Kidney (tissue), 13 donors: ENCODE measurements at regions not wholly inside any gene's neighbourhood (a gene's known extent, or its start where the extent isn't known, plus 50 kb on each side); places are given as distances from the start of the nearest gene placed in this dataset.
A peak's percentile ranks its signal among the peaks of the same experiment; 100 is the strongest.
"Not testable (repeated sequence)": the region's sequence is repeated elsewhere in the genome, so short reads cannot be mapped to it uniquely, and the experiment has no call there.

Experiments
- DNase-seq, 5 donors: peaks; one replicate each; pipeline ENCODE4 v3.0.0-alpha.2; 2013 to 2020
- FAIRE-seq: peaks from 2 replicates; lab custom pipeline; 2012; peaks lifted over from hg19 to GRCh38; lab: Jason Lieb, UNC
- H3K27ac ChIP-seq, 2 donors: one replicate each; pipeline ENCODE4 v1.7.0; 2013; ENCODE audit warnings: low read depth in 2 of 2, low read length in 2 of 2, inconsistent platforms in 1 of 2
- H3K27me3 ChIP-seq: one replicate; pipeline ENCODE4 v1.7.1; 2013; ENCODE audit warnings: low read length, inconsistent platforms; ENCODE audit not compliant: control insufficient read depth, insufficient read depth
- H3K36me3 ChIP-seq, 3 donors: one replicate each; pipeline versions ENCODE4 v1.7.0 to v1.7.1; 2013; ENCODE audit warnings: low read length in 3 of 3, control low read depth in 1 of 3, inconsistent platforms in 1 of 3; ENCODE audit not compliant: insufficient read depth in 3 of 3, control insufficient read depth in 2 of 3
- H3K4me1 ChIP-seq, 3 donors: one replicate each; pipeline versions ENCODE4 v1.7.0 to v1.7.1; 2013; ENCODE audit warnings: low read length in 3 of 3, inconsistent platforms in 1 of 3, low read depth in 1 of 3; ENCODE audit not compliant: control insufficient read depth in 2 of 3, insufficient read depth in 2 of 3
- H3K4me3 ChIP-seq, 3 donors: one replicate each; pipeline versions ENCODE4 v1.7.0 to v1.8.1; 2013; ENCODE audit warnings: low read length in 3 of 3, control low read depth in 1 of 3, inconsistent platforms in 1 of 3
- H3K9ac ChIP-seq, 3 donors: one replicate each; pipeline versions ENCODE4 v1.7.0 to v1.7.1; 2013; ENCODE audit warnings: low read length in 3 of 3, control low read depth in 1 of 3, inconsistent platforms in 1 of 3
- H3K9me3 ChIP-seq, 3 donors: one replicate each; pipeline versions ENCODE4 v1.7.0 to v1.7.1; 2013; ENCODE audit warnings: low read length in 3 of 3, control low read depth in 1 of 3, inconsistent platforms in 1 of 3; ENCODE audit not compliant: control insufficient read depth in 2 of 3, insufficient read depth in 1 of 3
- intact Hi-C: fragments of 100-400 bp; cut with DNase I; formaldehyde crosslinking; loops from one replicate; pipeline ENCODE4 v1.11.1; 2022
- TF ChIP-seq, protein P1 (sequence below): IDR thresholded peaks from 3 replicates; pipeline ENCODE4 v1.5.1; 2012; ENCODE audit warnings: mild to moderate bottlenecking, moderate library complexity, borderline replicate concordance; ENCODE audit not compliant: insufficient read depth; ENCODE audit errors: extremely low read depth
- donor health status: control.
- donor health status: control.
- donor health status: control.
- donor health status: control.
- donor health status: control.
- donor health status: DM: yes; HTN: yes; CAD: no.
- donor health status: Normal renal cell carcinoma (clear cell type).

DNA sequence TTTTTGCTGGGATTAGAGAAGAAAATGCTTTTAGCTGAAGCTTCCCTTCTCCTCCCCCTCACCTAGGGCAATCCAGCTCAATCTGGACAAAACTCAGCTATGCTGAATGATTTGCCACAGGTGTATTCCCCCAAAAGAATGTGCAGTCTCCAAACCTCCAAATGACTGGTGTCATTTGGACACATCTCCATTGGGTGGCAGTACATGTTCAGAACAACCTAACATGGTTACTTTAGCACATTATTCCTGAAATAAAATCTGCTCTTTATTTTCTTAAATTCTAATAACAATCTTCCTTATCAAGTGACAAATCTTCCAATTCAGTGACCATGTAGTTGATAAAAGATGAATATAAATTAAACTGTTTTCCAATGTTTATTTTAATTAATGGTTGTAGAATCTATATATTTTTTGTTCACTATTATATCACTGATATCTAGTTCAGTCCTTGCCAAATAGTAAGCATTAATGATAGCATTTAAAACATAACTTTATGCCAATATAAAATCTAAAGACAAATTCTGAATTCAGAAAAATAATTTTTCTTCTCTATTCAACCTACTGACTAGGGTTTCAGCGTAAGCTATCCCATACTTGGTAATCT is 61.3 kb upstream of the MOCS2 start:
- FAIRE-seq: peak; percentile 88
- DNase-seq: peak in 3 of 5 donors; percentile 21 to 61 (median 42)
- no peak overlapping the region for H3K9ac ChIP-seq
- H3K4me3 ChIP-seq: no peak overlapping the region
- H3K4me1 ChIP-seq: no peaks in the 10 kb centered on the region
- TF ChIP-seq, protein P1, sequence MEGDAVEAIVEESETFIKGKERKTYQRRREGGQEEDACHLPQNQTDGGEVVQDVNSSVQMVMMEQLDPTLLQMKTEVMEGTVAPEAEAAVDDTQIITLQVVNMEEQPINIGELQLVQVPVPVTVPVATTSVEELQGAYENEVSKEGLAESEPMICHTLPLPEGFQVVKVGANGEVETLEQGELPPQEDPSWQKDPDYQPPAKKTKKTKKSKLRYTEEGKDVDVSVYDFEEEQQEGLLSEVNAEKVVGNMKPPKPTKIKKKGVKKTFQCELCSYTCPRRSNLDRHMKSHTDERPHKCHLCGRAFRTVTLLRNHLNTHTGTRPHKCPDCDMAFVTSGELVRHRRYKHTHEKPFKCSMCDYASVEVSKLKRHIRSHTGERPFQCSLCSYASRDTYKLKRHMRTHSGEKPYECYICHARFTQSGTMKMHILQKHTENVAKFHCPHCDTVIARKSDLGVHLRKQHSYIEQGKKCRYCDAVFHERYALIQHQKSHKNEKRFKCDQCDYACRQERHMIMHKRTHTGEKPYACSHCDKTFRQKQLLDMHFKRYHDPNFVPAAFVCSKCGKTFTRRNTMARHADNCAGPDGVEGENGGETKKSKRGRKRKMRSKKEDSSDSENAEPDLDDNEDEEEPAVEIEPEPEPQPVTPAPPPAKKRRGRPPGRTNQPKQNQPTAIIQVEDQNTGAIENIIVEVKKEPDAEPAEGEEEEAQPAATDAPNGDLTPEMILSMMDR: peak; percentile 56
- intact Hi-C loops: no loop called here
- H3K27me3 ChIP-seq: no peaks in the 10 kb centered on the region
- no peaks in the 10 kb centered on the region for H3K9me3 ChIP-seq
- H3K36me3 ChIP-seq: no peaks in the 10 kb centered on the region
- no peak overlapping the region for H3K27ac ChIP-seq

DNA sequence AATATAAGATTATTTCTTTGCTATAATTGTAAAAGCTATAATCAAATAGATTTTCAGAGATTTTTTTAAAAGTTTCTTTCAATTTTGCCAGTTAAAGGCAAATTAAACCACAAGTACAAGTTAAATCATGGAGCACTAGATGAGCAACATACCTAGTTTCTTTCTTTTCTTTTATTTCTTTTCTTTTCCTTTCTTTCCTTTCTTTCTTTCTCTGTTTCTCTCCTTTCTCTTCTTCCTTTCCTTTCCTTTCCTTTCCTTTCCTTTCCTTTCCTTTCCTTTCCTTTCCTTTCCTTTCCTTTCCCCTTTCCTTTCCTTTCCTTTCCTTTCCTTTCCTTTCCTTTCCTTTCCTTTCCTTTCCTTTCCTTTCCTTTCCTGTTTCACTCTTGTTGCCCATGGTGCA is 62.5 kb upstream of the MOCS2 start:
- intact Hi-C loops, H3K27me3 ChIP-seq, H3K9me3 ChIP-seq, H3K27ac ChIP-seq, FAIRE-seq, DNase-seq, H3K36me3 ChIP-seq, H3K4me3 ChIP-seq, H3K9ac ChIP-seq, H3K4me1 ChIP-seq: not testable (repeated sequence)

DNA sequence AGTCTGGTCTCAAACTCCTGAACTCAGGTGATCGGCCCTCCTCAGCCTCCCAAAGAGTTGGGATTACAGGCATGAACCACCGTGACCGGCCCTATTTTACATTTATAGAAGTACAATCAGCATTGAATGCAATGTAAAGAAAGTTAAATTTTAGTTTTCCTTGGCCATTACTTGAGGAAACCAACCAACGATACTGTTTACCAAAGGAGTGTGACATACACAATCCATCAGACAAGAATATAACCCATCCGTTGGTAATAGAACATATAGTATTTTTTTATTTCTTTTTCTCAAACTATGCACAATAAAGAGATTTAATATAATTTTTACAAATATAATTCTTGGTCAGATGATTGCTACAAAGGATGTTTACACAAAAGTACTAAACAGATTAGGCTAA is 63.1 kb upstream of the MOCS2 start:
- intact Hi-C loops: no loop called here
- TF ChIP-seq, protein P1: no peak

DNA sequence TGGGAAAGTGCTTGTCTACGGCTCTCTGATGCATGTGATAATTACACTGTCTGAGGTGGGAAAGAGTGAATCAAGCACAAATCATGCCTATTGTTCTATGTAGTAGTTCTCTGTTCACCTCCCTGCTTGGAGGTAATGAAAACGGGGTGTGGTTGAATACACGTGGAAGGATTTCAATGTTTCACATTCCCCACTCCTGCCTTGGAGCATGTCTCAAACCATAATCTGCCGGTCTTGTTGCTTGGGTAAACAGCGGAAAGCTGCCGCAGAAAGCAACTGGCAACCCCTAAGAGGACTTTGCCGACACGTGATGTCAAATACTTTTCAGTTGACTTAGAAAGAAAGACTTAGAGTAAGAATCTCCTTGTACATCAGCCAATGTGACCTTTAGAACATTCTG is 63.5 kb upstream of the MOCS2 start:
- Histone ChIP-seq H3K27ac (no peak overlapping the region), H3K4me1 (no peaks in the 10 kb centered on the region), H3K4me3 (no peak overlapping the region), H3K9ac (no peak overlapping the region), H3K9me3 (no peaks in the 10 kb centered on the region), H3K36me3 (no peaks in the 10 kb centered on the region), H3K27me3 (no peaks in the 10 kb centered on the region)
- TF ChIP-seq, protein P1: no peak
- DNase-seq: no peak
- FAIRE-seq: no peak
- intact Hi-C loops: no loop called here

More for the DNA sequence above, 63.1 kb upstream of the MOCS2 start:
- H3K9ac ChIP-seq: no peak overlapping the region
- FAIRE-seq: no peak
- no peaks in the 10 kb centered on the region for H3K9me3 ChIP-seq
- H3K4me3 ChIP-seq: no peak overlapping the region
- DNase-seq: no peak
- H3K36me3 ChIP-seq: no peaks in the 10 kb centered on the region
- H3K27me3 ChIP-seq: no peaks in the 10 kb centered on the region
- H3K4me1 ChIP-seq: no peaks in the 10 kb centered on the region
- H3K27ac ChIP-seq: no peak overlapping the region
